NCI-H2029 (cell line): ENCODE measurements at regions not wholly inside any gene's neighbourhood (a gene's known extent, or its start where the extent isn't known, plus 50 kb on each side); places are given as distances from the start of the nearest gene placed in this dataset.
"Not testable (repeated sequence)": the region's sequence is repeated elsewhere in the genome, so short reads cannot be mapped to it uniquely, and the experiment has no call there.

ENCODE experiments used
- DNase-seq: peaks from one replicate; lab custom pipeline; 2025; lab: John Stamatoyannopoulos, UW

DNA sequence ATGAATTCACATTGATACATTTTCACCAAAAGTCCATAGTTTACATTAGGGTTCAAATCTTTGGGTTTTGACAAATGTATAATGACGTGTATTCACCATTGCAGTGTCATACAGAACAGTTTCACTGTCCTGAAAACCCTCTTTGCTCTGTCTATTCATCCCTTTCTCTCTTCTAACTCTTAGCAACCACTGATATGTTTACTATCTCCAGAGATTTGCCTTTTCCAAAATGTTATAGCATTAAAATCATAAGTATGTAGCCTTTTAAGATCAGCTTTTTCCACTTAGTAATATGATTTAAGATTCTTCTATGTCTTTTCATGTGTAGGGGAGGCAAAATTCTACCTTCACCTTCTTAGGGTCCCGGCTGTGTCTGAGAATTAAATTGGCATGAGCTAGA lies 203.8 kb downstream of the TPRG1 start:
- DNase-seq = no peak

DNA sequence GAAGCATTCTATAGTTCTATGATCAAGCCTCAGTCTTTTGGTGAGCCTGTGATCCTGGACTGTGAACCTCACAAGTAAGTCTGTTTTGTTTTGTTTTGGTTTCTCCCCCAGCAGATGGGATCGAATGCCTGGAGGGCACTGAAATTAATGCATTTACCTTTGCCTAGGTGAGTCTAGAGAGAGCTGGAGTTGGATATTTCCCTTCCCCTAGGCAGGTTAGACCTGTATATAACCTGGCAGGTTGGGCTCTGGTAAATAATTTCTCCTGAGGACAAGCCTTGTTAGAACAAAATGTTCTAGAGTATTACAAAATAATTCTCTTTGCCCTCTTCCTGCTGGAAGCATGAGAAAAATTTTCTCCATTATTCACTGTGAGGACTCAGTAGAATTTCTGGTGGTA lies 211.9 kb downstream of the TPRG1 start:
- no peak for DNase-seq

DNA sequence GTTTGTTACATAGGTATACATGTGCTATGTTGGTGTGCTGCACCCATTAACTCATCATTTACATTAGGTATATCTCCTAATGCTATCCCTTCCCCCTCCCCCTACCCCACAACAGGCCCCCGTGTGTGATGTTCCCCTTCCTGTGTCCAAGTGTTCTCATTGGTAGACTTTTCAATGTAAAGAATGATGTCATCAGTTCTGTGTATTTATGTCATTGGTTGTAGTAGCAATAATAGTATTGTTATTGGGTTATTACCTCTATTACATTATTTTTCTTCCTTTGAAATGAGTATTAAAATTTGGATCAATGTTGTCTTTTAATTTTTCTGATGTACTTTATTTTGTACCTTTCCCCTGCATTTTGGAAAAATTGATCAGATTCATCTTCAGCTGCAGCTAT lies 214.1 kb downstream of the TPRG1 start:
- DNase-seq = not testable (repeated sequence)

DNA sequence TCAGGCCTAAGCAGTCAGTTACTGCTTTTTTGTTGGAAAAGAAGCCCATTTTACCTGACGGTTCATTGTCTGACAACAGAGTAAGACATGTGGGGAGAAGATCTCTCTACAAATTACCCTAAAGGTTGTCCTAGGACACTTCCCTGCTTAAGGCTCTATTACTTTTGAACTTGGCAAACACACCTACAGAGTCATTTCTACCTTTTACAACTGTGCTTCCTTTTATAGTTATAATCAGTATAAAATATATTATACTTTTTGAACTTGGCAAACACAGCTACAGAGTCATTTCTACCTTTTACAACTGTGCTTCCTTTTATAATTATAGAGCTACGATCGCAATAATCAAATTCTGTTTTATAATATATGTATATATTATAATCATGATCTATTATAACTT lies 215.0 kb downstream of the TPRG1 start:
- DNase-seq = no peak

DNA sequence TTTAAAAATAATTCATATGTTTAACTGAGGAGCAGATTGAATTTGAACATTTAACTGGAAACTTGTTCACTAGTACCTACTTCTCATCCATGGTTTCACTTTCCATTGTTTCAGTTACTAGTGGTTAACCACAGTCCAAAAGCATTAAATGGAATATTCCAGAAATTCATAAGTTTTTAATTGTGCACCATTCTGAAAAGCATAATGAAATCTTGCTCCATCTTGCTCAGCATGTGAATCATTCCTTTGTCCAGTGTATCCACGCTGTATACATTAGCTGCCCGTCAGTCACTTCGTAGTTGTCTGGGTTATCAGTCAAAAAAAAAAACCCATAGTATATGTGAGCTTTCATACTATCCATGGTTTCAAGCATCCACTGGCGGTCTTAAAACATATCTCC lies 217.6 kb downstream of the TPRG1 start:
- DNase-seq = no peak

DNA sequence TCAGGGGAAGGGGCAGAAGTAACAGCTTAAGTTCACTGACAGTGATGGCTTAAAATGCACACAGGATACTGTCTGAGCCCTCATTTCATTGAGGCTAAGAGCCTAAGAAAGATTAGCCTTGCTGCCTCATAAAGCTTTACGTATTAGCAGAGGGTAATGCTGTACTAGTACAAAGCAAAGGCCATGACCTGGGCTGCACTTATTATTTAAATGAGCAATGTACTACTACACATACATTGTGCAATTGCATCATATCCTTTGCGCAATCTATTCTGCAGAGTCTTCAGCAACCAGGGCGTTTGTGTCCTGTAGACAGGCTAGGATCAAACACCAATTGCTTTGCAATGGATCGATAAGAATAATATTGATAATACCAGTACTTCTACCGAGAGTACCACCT lies 221.8 kb downstream of the TPRG1 start:
- DNase-seq = no peak

DNA sequence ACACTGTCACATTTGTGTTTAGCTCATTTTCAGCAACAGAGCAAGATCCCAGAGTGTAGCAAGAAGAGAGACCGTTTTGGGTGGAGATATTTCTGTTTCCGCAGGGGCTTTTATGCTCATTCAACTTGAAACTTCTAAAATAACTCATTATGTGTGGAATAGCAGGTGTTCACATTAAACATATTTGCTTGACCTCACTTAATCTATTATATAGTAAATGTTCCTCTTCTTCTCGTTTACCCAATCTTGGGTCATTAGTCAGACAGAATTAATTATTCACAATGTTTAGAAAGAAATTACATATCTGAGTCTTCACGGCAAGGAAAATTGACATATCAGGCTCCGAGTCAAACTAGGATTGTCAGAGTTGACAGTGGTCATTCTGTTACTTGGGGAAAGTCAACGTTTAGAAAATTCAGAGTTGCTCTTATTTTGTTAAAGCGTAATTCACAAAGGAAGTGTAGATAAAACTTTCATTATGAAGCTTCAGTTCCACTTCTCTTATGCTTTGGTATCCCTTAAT lies 222.9 kb downstream of the TPRG1 start:
- DNase-seq = no peak

DNA sequence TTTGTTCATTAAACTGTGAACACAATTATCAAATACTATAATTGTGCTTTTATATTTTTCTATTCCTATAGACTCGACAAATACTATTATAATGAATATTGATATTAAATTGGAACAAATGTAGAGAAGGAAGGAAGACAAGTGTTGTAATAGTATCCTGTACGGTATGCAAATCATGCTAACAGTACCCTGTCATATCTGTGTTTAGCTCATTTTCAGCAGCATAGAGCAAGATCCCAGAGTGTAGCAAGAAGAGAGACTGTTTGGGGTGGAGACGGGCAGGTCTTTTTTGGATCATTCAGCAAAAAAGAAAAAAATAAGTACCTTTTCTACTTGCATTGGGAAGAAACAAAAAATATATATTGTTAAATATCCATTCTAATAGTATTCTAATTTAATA lies 224.1 kb downstream of the TPRG1 start:
- DNase-seq = no peak

DNA sequence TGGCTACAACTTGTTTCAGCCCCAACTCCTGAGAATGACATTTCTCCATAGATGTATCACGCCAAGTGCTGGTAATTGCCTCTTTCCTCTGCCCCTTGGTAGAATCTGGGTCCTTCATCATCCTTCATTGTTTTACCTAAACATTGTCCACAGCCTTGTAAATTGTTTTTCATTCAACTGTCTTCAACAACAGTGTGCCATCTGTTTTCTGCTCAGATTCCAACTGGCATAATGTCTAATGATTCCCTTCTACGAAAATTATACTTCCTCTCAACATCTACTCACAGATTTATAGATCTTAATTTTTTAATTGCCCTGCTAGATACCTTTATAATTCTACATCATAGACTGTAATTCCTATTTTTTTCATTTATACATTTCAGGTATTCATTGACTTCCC lies 226.9 kb downstream of the TPRG1 start:
- no peak for DNase-seq

DNA sequence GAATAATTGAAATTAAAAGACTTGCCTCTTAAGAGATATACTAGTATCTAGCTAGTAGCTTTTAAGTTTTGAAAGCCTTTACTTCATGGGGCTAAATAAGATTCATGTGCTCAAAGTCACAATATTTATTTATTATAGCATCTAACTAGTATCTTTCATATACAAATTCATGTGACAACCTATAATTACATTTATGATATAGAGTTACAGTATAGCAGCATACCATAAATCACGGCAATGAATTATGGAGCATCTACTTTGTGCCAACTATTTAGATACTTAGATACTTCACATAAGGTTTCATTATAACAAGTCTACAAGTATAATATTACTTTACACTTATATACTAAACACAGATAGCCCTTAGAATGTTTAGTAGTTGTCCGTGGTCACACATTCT lies 229.4 kb downstream of the TPRG1 start:
- no peak for DNase-seq

DNA sequence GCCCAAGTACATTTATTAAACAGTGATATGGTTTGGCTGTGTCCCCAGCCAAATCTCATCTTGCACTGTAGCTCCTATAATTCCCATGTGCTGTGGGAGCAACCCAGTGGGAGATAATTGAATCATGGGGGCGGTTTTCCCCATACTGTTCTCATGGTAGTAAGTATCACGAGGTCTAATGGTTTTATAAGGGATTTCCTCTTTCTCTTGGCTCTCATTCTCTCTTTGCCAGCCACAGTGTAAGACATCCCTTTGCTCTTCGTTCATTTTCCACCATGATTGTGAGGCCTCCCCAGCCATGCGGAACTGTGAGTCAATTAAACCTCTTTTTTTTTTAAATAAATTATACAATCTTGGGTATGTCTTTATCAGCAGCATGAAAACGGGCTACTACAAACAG lies 228.0 kb upstream of the TP63 start:
- no peak for DNase-seq

DNA sequence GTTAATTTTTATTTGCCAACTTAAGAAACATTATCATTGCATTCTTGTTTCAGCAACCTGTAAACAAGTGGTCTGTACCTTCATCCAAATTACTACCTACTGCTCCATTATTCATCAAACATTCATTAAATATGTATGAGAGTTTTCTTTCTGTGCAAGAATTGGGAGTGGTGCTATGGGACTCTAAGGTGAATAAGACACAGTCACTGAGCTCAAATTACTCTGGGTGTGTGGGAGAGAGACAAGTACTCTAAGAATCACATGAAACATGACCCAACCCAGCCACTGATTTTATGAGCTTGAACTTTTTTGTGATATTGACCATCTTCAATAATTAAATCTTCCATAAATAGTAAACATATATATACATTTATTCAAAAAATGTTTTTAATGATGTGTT lies 227.2 kb upstream of the TP63 start:
- DNase-seq = no peak

DNA sequence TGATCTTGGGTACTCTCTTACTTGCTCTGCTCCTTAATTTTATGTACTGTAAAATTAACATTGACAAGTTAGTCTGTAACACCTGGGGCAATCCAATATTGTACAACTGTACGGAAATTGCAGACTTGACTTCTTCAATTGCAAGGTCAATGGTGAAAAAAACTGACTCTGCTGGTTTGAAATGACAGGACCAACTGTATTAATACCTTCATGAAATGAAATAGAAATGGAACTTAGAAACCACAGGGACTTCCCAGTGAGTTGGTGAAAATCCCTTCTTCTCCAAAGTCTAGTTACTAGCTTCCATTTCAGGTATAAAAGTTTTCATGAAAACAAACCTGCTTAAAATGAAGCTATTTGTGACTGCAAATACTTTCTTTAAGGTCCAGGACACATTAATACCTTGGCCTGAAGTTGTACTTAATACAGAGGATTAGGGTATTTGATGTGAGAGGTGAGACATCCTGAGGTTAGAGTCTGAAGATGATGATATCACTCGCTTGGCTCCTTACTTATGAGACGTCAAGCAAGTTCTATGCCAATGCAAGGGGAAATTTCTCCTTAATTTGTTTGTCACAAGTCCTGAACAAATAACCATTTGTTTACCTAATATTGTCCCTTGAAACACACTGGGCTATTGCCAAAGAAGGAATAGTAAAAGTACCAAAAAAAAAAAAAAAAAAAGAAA lies 226.2 kb upstream of the TP63 start:
- no peak for DNase-seq

DNA sequence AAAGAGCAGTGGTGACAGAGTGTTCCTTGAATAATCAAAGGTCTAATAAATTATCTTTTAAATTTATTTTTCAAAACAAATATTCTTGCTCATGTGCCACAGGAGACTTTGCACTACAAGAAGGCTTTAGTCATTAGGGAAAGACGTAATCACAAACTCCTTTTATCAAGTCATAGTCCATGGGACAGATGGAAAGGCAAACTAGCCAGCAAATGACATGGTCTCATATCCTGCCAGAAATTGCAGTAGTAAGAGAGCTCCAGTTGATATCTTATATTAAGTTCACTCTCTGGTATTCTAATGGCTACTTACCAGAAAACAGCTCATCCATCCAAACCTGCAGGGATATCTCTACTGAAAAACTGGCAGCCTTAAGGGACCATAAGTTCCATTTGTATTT lies 225.0 kb upstream of the TP63 start:
- DNase-seq = no peak

DNA sequence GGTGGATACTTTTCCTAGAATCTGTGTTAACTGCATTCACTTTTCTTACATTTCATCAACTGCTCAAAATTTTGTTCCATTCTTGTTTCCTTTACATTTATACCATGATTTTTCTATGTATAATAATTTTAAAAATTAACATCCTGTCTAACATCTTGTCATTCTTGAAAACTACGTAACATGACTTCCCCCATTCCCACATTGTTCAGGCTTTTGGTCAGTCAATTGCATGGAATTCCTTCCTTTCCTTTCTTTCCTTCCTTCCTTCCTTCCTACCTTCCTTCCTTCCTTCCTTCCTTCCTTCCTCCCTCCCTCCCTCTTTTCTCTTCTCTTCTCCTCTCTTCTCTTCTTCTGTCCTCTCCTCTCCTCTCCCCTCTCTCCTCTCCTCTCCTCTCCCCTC lies 220.7 kb upstream of the TP63 start:
- DNase-seq = no peak

DNA sequence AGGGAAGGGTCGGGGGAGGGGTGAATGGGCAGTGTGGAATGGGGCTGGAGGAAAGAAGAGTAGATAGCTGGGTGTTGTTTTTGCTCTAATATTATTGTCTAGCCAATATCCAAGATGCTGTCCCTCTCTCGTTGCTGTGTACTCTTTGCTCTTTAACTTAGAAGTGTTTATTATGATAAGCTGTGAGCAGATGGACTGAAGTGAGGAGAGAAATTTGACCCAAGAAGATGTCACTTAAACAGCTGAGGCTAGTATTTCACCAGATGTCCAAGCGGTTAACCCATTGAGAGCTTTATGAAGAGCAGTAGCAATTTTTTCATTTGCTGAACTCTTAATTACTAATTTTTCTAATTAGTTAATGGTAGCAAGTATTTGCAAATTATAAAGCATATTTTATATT lies 212.2 kb upstream of the TP63 start:
- DNase-seq = peak; percentile 25

DNA sequence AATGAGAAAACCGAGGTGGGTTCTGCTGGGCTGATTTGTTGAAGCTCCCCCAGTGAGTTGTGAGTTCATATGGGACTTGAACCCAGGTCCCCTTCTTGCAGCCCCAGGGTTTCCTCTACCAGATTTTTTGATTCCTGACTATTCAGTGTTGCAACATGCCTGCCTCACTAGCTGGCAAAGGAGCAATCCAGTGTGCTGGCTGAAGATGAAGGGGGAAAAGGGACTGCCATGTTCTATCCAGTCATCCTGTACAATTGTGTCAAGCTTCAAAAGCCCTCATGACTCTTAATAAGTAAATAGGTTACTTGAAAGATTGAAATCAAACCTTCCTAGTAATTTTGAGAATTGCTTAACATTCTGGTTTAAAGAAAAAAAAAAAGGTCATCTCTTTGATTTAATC lies 211.5 kb upstream of the TP63 start:
- DNase-seq = no peak

DNA sequence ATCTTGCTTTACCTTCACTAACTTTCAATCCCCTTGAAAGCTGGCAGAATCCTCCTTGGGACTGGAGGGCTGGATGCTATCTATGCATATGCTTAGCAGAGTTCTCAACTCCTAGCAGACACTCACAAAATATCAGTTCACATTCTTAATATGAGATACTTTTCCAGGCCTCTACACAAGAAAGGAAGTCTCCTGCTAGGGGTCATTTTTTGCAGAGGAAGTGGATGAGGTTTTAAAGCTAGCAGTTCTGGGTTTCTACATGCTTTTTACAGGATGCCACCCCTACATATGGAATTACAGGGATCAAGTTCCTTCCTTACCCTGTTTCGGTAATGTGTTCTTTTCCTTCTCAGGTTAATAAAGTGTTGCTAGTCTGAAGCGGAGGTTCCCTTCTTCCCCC lies 206.3 kb upstream of the TP63 start:
- no peak for DNase-seq

DNA sequence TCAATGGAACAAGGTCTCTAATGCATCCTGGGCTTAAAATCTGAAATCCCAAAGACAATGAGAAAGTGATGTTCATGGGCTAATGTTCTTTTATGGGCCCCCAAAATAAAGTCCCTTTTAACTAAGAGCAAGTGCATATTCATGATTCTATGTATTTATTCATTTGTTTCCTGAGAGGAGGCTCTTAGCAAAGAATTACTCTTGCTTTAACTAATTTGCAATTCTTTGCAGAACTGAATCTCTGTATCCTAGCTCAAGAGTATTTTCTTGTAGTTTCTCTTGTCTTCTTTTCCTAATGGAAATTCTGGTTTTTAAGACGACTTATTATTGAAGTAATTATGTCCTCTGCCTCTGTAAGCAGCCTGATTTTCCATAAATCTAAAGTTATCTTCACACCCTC lies 202.2 kb upstream of the TP63 start:
- DNase-seq = no peak

DNA sequence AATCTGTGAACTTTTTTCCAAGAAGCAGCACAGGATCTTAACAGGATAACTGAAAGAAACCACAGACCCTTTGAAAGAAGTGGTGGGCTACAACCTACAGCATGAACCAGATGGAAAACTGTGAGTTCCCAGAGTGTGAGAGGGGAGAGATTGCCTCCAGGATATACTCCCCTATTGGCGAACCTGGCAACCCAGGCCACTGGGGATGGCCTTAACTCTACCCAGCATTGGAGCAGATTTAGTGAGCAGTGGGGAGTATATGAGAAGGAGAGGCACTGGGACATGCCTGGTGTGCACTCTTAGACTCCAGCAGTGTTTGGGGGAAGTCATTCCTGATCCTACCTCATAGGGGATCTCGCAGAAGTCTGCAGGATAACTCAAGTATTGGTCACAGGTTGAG lies 201.0 kb upstream of the TP63 start:
- DNase-seq = no peak

DNA sequence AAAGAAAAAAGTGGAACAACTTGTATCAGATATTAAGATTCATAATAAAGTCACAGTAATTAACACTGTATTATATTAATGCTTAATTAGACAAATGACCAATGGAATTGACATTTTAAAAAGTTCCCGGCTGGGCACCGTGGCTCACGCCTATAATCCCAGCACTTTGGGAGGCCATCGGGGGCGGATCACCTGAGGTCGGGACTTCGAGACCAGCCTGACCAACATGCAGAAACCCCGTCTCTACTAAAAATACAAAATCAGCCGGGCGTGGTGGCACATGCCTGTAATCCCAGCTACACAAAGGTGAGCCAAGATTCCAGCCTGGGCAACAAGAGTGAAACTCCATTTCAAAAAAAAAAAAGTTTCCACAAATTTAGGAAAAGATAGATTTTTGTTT lies 188.9 kb upstream of the TP63 start:
- not testable (repeated sequence) for DNase-seq

DNA sequence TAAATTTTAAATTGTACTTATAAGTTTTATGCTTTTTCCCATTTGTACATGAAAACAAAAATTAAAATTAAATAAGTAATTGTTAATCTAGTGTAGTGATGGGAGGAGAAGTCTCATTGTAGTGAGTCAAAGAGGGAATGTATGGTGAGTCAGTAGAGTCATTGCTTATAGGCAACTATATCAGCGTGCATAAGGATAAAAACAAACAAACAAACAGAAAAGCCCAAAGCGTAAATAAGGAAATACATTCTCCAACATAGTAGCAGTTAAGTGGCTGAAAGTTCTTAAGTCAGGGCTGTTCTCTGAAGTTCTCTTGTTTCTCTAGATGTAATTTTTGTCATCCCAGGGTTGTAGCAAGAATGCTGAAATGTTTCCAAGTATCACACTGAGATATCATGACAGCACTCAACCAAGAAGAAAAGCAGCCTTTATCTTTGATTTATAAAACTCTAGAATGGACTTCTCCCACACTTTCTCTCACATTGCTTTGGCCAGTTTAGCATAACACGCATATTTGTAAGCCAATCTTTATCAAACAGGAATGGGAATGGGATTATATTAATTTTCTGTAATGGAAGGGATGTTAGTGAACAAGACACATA lies 184.1 kb upstream of the TP63 start:
- DNase-seq = no peak

DNA sequence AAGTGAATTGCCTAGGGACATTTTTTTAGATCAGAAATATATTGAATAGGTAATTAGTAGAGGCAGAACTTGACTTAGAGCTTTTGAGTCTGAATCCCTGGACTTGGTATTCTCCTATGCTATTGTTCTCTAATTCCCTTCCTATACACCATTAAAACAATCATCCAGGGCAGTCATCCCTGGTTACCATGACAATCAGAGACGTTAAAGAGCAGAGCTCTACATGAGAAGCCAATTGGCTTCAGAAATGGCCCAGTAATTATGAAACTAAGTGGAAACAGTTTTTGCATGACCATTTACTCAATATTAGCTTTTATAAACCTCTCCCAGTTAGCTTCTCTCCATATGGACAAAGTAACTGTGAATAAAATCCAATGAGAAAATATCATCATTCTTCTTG lies 182.1 kb upstream of the TP63 start:
- DNase-seq = no peak

DNA sequence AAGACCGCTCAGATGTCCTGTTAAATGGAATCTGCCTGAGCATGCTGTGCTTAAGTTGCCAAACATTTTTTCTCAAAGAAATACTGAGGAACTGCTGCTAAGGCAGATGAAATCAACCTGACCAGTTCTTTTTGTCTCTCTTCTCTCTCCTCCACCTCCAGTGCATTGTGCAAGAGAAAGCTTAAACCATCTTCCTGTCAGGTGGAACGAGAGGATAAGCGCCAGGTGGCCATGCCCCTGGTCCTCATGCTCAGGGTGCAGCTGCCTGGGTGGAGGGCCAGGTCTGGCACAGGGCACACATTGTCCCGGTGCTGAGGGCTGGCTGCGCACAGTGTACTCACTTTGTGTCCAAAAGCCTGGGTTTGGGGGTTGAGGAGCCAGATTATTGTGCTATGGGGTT lies 176.2 kb upstream of the TP63 start:
- no peak for DNase-seq
